HG02763 (cell line): ENCODE measurements at regions not wholly inside any gene's neighbourhood (a gene's known extent, or its start where the extent isn't known, plus 50 kb on each side); places are given as distances from the start of the nearest gene placed in this dataset.
"Not testable (repeated sequence)": the region's sequence is repeated elsewhere in the genome, so short reads cannot be mapped to it uniquely, and the experiment has no call there.

ENCODE experiments used
- ATAC-seq: cut with Tn5 transposase; IDR thresholded peaks from one replicate; pipeline ENCODE4 v1.9.1; 2021; ENCODE audit warnings: mild to moderate bottlenecking, moderate library complexity; ENCODE audit not compliant: unreplicated experiment

- not testable (repeated sequence) for ATAC-seq
These were observed 77.6 kb upstream of the DPP6 start for GRCh38 chr7:153974603-153975002.

- not testable (repeated sequence) for ATAC-seq
These were observed 75.5 kb upstream of the DPP6 start for GRCh38 chr7:153976745-153977144.

DNA sequence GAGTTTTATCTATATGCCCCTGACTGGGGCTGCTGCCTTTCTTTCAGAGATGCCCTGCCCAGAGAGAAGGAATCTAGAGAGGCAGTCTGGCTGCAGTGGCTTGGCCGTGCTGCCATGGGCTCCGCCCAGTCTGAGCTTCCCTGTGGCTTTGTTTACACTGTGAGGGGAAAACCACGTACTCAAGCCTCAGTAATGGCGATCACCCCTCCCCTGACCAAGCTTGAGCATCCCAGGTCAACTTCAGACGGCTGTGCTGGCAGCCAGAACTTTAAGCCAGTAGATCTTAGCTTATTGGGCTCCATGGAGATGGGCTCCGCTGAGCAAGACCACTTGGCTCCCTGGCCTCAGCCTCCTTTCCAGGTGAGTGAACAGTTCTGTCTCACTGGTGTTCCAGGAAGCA, 69.0 kb upstream of the DPP6 start:
- not testable (repeated sequence) for ATAC-seq

DNA sequence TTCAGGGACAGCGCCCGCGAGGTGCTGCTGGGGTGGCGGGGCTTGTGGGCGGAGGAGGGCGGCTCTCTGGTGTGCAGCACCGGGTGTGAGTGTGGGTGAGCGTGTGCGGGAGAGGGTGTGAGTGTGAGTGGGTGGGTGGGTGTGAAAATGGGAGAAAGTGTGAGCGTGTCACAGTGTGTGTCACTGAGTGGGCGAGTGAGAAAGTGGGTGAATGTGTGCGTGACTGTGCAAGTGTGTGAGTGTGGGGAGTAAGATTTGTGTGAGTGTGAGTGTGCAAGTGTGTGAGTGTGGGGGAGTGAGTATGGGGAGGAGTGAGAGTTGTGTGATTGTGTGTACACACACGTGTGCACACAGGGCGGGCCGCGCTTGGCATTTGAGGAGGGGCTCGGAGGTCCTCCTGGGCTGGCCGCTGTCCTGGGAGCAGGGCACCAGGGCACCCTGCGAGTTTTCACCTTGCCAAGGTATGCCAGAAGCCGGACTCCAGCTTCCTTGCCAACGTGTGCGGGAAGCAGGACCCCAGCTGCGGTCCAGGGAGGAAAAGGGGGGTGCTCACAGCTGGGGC, 63.1 kb upstream of the DPP6 start:
- not testable (repeated sequence) for ATAC-seq

GRCh38 chr7:153989742-153990425, 62.3 kb upstream of the DPP6 start:
- not testable (repeated sequence) for ATAC-seq

DNA sequence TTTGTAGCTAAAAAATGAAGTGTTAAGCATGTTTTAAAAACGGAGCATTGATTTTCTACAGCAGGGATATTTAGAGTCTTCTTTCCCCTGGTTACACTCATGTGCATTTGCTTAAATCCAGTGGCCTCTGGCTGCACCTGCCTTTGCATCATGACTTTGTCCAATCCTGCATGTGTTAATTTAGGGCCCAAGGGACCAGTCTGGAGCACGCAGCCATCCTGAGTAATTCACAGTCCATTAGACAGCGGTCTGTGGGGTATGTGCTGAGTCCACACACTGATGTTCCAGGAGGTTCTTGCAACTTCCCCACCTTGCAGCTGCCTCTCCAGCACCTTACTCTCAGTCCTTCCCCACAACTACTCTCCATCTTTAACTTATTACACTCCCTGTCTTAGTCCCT, 60.7 kb upstream of the DPP6 start:
- ATAC-seq, result not testable (repeated sequence)

GRCh38 chr7:153993402-153993801, 58.8 kb upstream of the DPP6 start:
- ATAC-seq, result not testable (repeated sequence)

- not testable (repeated sequence) for ATAC-seq
These were observed 53.3 kb upstream of the DPP6 start for GRCh38 chr7:153998896-153999295.
